K562 (cell line): ENCODE measurements at regions not wholly inside any gene's neighbourhood (a gene's known extent, or its start where the extent isn't known, plus 50 kb on each side); places are given as distances from the start of the nearest gene placed in this dataset.

Experiments used
- ATAC-seq: fragments of 200-7000 bp; cut with Tn5 transposase; 3 replicates; pipeline ENCODE4 v1.9.1; 2020; ENCODE audit warnings: moderate library complexity
- BruUV-seq: library from RNA; stranded (reverse); fragments of 400-500 nt; replicated peaks from 2 replicates; lab custom pipeline; 2021; lab: Mats Ljungman, UMichigan
- CTCF ChIA-PET: fragments of 300-600 bp; formaldehyde crosslinking; extraction: SDS; loops from one replicate; lab custom pipeline; 2021; ENCODE audit warnings: low intra/inter-chr PET ratio; lab: Yijun Ruan, JAX
- POLR2A ChIA-PET: fragments of 300-600, 350-650 bp; sonication (Branson Sonifier 250); formaldehyde crosslinking; extraction: SDS; loops from one replicate; lab custom pipeline; 2021; ENCODE audit warnings: antibody characterized with exemption, inconsistent platforms; lab: Yijun Ruan, JAX
- DNase-seq, 4 experiments: peaks; one replicate each; pipeline versions ENCODE4 v3.0.0 to v3.0.0-alpha.2; 2011 to 2018; ENCODE audit warnings: low spot score in 3 of 4, mixed read lengths in 3 of 4; ENCODE audit errors: extremely low read depth in 1 of 4
- FAIRE-seq: peaks from 2 replicates; lab custom pipeline; 2011; peaks lifted over from hg19 to GRCh38; lab: Jason Lieb, UNC
- H2AFZ ChIP-seq: 2 replicates; pipeline ENCODE4 v1.6.0; 2011; ENCODE audit warnings: low read depth, low read length, control low read depth, inconsistent platforms
- H3K27ac ChIP-seq: fragments of 200-600 bp; 3 replicates; pipeline ENCODE4 v1.8.0; 2011; ENCODE audit warnings: low read depth, mild to moderate bottlenecking, control low read depth, inconsistent platforms, low read length, moderate library complexity, mixed read lengths; ENCODE audit errors: extremely low read depth
- H3K27me3 ChIP-seq, 2 experiments: fragments of 300-600 bp in 1 of 2; 2 replicates in 1 of 2; 3 replicates in 1 of 2; pipeline versions ENCODE4 v1.6.0 to v1.8.0; 2011; ENCODE audit warnings: inconsistent platforms in 2 of 2, low read length in 2 of 2, mild to moderate bottlenecking in 1 of 2, mixed read lengths in 1 of 2, moderate library complexity in 1 of 2; ENCODE audit not compliant: control insufficient read depth in 2 of 2, insufficient read depth in 2 of 2
- H3K36me3 ChIP-seq: fragments of 300-600 bp; 3 replicates; pipeline ENCODE4 v1.8.0; 2011; ENCODE audit warnings: mild to moderate bottlenecking, low read length, inconsistent platforms; ENCODE audit not compliant: control insufficient read depth, insufficient read depth
- H3K4me1 ChIP-seq, 2 experiments: fragments of 200-600 bp in 1 of 2; replicated peaks in 1 of 2; 2 replicates in 1 of 2; 3 replicates in 1 of 2; pipeline versions ENCODE4 v1.5.1 to v1.8.0; 2011; ENCODE audit warnings: inconsistent platforms in 2 of 2, low read length in 2 of 2, mild to moderate bottlenecking in 1 of 2, mixed read lengths in 1 of 2, moderate library complexity in 1 of 2; ENCODE audit not compliant: control insufficient read depth in 2 of 2, insufficient read depth in 2 of 2
- H3K4me2 ChIP-seq: 2 replicates; pipeline ENCODE4 v1.6.1; 2011; ENCODE audit warnings: low read length, control low read depth, inconsistent platforms, mixed read lengths; ENCODE audit not compliant: insufficient read depth
- H3K4me3 ChIP-seq: fragments of 200-600 bp; sonication (generic), shearing (Covaris generic); 2 replicates; pipeline ENCODE4 v1.5.1; 2016; ENCODE audit warnings: control low read depth, inconsistent platforms
- H3K79me2 ChIP-seq: fragments of 200-600 bp; 3 replicates; pipeline ENCODE4 v1.8.0; 2011; ENCODE audit warnings: low read length, inconsistent platforms; ENCODE audit not compliant: control insufficient read depth, insufficient read depth
- H3K9ac ChIP-seq, 2 experiments: 2 replicates each; pipeline versions ENCODE4 v1.6.0 to v1.6.1; 2011; ENCODE audit warnings: low read depth in 2 of 2, low read length in 2 of 2, control low read depth in 1 of 2, inconsistent platforms in 1 of 2, mild to moderate bottlenecking in 1 of 2, mixed read lengths in 1 of 2; ENCODE audit not compliant: insufficient read depth in 1 of 2
- H3K9me1 ChIP-seq: one replicate; pipeline ENCODE4 v1.6.0; 2011; ENCODE audit warnings: inconsistent platforms, mild to moderate bottlenecking, low read length, moderate library complexity; ENCODE audit not compliant: control insufficient read depth, insufficient read depth
- H3K9me3 ChIP-seq: replicated peaks from 2 replicates; pipeline ENCODE4 v1.5.1; 2011; ENCODE audit warnings: low read depth, low read length, inconsistent platforms; ENCODE audit not compliant: control insufficient read depth, insufficient read depth
- H4K20me1 ChIP-seq: replicated peaks from 2 replicates; pipeline ENCODE4 v1.6.1; 2011; ENCODE audit warnings: low read length, inconsistent platforms, mixed read lengths; ENCODE audit not compliant: control insufficient read depth, insufficient read depth
- E2F3 ChIP-seq: fragments of 250-450 bp; sonication (Bioruptor Pico); IDR thresholded peaks from 2 replicates; pipeline ENCODE4 v1.4.0; 2020; ENCODE audit warnings: mild to moderate bottlenecking
- ELF2 ChIP-seq: fragments of 250-450 bp; sonication (Bioruptor Pico); IDR thresholded peaks from 2 replicates; pipeline ENCODE4 v1.5.0; 2021; ENCODE audit warnings: mild to moderate bottlenecking
- ERF ChIP-seq: fragments of 450-650 bp; formaldehyde crosslinking; IDR thresholded peaks from 2 replicates; pipeline ENCODE4 v1.4.0; 2020; ENCODE audit warnings: mild to moderate bottlenecking, mixed read lengths
- ESRRA ChIP-seq: fragments of 450-650 bp; IDR thresholded peaks from 2 replicates; pipeline ENCODE4 v1.6.1; 2014; ENCODE audit warnings: low read depth, mild to moderate bottlenecking, moderate library complexity, borderline replicate concordance
- FOXJ3 ChIP-seq: sonication (generic); formaldehyde crosslinking; IDR thresholded peaks from 2 replicates; pipeline ENCODE4 v1.4.0; 2020; ENCODE audit warnings: mild to moderate bottlenecking, missing genetic modification reagents
- FUS ChIP-seq: fragments of 200-400 bp; formaldehyde crosslinking; optimal IDR thresholded peaks from 2 replicates; pipeline ENCODE3; 2017; ENCODE audit warnings: low read depth, low read length
- NR2C2 ChIP-seq, 2 experiments: fragments of 200-800 bp in 1 of 2; sonication (Bioruptor generic) in 1 of 2; sonication (generic) in 1 of 2; formaldehyde crosslinking in 1 of 2; IDR thresholded peaks; 2 replicates each; pipeline versions ENCODE4 v1.6.1 to v1.8.0; 2016 to 2022; ENCODE audit warnings: mild to moderate bottlenecking in 1 of 2, missing compliant biosample characterization in 1 of 2, missing genetic modification characterization in 1 of 2, missing genetic modification reagents in 1 of 2
- OTX1 ChIP-seq: fragments of 450-650 bp; formaldehyde crosslinking; IDR thresholded peaks from 2 replicates; pipeline ENCODE4 v1.4.0; 2022; ENCODE audit warnings: mild to moderate bottlenecking
- PHB2 ChIP-seq: fragments of 450-650 bp; IDR thresholded peaks from 2 replicates; pipeline ENCODE4 v1.6.1; 2017; ENCODE audit warnings: low read depth
- RFX7 ChIP-seq: fragments of 250-450 bp; sonication (Bioruptor Pico); IDR thresholded peaks from 2 replicates; pipeline ENCODE4 v1.5.1; 2021; ENCODE audit warnings: mild to moderate bottlenecking
- ZNF639 ChIP-seq, 2 experiments: fragments of 200-800 bp in 1 of 2; sonication (Bioruptor generic) in 1 of 2; sonication (generic) in 1 of 2; formaldehyde crosslinking in 1 of 2; IDR thresholded peaks in 1 of 2; conservative IDR thresholded peaks in 1 of 2; 2 replicates each; pipeline versions ENCODE4 v1.5.0 to v1.6.1; 2016 to 2020; ENCODE audit warnings: missing compliant biosample characterization in 1 of 2, missing genetic modification characterization in 1 of 2, missing genetic modification reagents in 1 of 2
- ZNF764 ChIP-seq: fragments of 250-450 bp; sonication (Bioruptor Pico); IDR thresholded peaks from 2 replicates; pipeline ENCODE4 v1.4.0; 2020; ENCODE audit warnings: low read depth, mild to moderate bottlenecking, moderate library complexity
- WGBS: fragments of 100-300 bp; shearing (Covaris generic); methylation state at CpG from one replicate; pipeline ENCODE4 v1.1.6; 2016; ENCODE audit warnings: low coverage, mixed read lengths; ENCODE audit not compliant: insufficient coverage; ENCODE audit errors: missing lambda C conversion rate; 5-methylcytosine and 5-hydroxymethylcytosine counted together
- in situ Hi-C: fragments of 300-500 bp; cut with MboI; formaldehyde crosslinking; loops from 4 replicates; pipeline ENCODE4 v1.15.0; 2018; ENCODE audit warnings: inconsistent platforms, mixed read lengths
- intact Hi-C: fragments of 100-400 bp; cut with micrococcal nuclease; formaldehyde crosslinking; loops from 2 replicates; pipeline ENCODE4 v1.14.2; 2022
- TF ChIP-seq, protein P1 (sequence below): sonication (generic); formaldehyde crosslinking; IDR thresholded peaks from 2 replicates; pipeline ENCODE4 v1.8.1; 2022; ENCODE audit warnings: missing genetic modification reagents
- TF ChIP-seq, protein P2 (sequence below): fragments of 250-450 bp; sonication (Bioruptor Pico); IDR thresholded peaks from 2 replicates; pipeline ENCODE4 v1.5.0; 2021

GRCh38 chr2:204135752-204136151 is 199.2 kb downstream of the ICOS start:
- in situ Hi-C loops, result no loop called here
- WGBS, result 0% methylated on average over 2 of the region's 2 CpGs
- Histone ChIP-seq H3K9me3 (no peaks in the 10 kb centered on the region), H4K20me1 (no peaks in the 10 kb centered on the region), H3K4me2 (no peak overlapping the region), H3K4me1 (no peaks in the 10 kb centered on the region), H2AFZ (no peak overlapping the region), H3K36me3 (no peaks in the 10 kb centered on the region), H3K79me2 (no peaks in the 10 kb centered on the region), H3K4me3 (no peak overlapping the region), H3K9ac (no peak overlapping the region), H3K9me1 (no peaks in the 10 kb centered on the region), H3K27me3 (no peaks in the 10 kb centered on the region), H3K27ac (no peak overlapping the region)
- DNase-seq (no peak), ATAC-seq (no peak), FAIRE-seq (no peak)
- ChIA-PET CTCF (no interaction called here), POLR2A (no interaction called here)
- intact Hi-C loops, result no loop called here
- BruUV-seq, result no TSS peak
- TF ChIP-seq E2F3 (CRISPR knock-in tag) (no peak), ELF2 (no peak), PHB2 (no peak), ZNF639 (CRISPR knock-in tag; conservative IDR thresholded peaks at IDR 0.05 in 1 of 2, IDR thresholded peaks at IDR 0.05 in 1 of 2) (no peak), NR2C2 (CRISPR knock-in tag; IDR thresholded peaks at IDR 0.05) (no peak), NR2C2 (tag; IDR thresholded peaks at IDR 0.05) (no peak), ESRRA (no peak), FUS (no peak), OTX1 (CRISPR knock-in tag) (no peak), ERF (CRISPR knock-in tag) (no peak), FOXJ3 (no peak), ZNF764 (CRISPR knock-in tag) (no peak), RFX7 (no peak)
- TF ChIP-seq, protein P1, sequence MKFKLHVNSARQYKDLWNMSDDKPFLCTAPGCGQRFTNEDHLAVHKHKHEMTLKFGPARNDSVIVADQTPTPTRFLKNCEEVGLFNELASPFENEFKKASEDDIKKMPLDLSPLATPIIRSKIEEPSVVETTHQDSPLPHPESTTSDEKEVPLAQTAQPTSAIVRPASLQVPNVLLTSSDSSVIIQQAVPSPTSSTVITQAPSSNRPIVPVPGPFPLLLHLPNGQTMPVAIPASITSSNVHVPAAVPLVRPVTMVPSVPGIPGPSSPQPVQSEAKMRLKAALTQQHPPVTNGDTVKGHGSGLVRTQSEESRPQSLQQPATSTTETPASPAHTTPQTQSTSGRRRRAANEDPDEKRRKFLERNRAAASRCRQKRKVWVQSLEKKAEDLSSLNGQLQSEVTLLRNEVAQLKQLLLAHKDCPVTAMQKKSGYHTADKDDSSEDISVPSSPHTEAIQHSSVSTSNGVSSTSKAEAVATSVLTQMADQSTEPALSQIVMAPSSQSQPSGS (CRISPR knock-in tag), result no peak
- TF ChIP-seq, protein P2, sequence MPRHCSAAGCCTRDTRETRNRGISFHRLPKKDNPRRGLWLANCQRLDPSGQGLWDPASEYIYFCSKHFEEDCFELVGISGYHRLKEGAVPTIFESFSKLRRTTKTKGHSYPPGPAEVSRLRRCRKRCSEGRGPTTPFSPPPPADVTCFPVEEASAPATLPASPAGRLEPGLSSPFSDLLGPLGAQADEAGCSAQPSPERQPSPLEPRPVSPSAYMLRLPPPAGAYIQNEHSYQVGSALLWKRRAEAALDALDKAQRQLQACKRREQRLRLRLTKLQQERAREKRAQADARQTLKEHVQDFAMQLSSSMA (CRISPR knock-in tag), result no peak
